ENCODE measurements at regions not wholly inside any gene's neighbourhood (a gene's known extent, or its start where the extent isn't known, plus 50 kb on each side); places are given as distances from the start of the nearest gene placed in this dataset.
A peak's percentile ranks its signal among the peaks of the same experiment; 100 is the strongest.

DNA sequence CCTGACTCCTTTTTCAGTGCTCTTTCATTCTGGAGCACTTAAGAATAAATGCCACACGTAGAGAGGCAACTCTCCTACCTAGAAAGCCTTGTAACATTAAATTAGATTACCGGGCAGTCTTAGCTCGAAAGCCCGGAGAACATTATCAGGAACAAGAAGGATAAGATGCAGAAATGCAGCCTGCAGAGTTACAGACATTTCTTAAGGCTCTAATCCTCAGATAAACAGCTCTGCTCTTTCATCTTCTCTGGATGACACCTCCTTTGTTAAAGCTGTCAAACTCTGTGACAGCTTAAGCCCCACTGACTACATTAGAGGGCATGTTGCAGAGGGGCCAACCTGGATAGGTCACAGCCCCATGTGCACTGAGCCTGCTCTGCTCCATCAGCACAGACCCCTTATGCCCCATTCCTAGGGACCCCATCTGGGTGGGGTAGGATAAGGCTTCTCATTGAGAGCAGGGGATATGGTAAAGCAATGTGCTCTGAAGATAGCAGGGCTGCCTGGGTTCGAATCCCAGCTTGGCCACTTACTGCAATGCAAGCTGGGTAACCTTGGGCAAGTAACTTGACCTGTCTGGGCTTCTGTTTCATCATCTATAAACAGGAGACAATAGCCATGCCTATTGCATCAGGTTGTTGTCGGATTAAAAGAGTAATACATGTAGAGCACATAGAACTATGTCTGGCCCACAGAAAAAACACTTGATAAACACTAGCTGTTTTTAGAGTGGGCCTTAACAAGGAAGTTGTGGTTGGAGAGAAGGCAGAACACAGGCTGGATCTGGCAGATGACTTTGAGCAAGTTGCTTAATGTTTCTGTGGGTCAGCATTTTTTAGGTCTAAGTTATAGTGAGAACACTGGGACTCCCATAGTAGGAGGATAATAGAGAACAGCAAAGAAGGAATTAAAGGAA is 111.4 kb downstream of the THNSL2 start:
- DNase-seq: no peak

DNA sequence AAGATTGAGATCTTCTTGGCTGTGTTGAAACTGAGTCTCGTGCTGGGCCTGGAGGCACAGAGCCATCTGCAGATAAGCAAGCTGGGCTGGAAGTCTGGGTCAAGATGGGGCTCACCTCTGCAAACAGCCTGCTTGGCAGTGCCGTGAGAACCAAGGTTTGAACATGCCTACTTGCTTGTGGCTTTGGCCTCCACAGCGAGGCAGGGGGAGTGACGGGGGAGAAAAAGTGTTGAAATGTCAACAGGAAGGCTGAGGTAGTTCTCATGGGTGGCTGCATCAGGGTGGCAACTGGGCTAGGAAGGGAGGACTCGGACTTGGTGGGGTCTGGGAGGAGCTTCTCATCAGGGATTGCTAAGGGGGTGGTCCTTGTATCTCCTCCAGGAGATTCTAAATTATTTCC is 99.7 kb downstream of the THNSL2 start:
- DNase-seq: no peak

DNA sequence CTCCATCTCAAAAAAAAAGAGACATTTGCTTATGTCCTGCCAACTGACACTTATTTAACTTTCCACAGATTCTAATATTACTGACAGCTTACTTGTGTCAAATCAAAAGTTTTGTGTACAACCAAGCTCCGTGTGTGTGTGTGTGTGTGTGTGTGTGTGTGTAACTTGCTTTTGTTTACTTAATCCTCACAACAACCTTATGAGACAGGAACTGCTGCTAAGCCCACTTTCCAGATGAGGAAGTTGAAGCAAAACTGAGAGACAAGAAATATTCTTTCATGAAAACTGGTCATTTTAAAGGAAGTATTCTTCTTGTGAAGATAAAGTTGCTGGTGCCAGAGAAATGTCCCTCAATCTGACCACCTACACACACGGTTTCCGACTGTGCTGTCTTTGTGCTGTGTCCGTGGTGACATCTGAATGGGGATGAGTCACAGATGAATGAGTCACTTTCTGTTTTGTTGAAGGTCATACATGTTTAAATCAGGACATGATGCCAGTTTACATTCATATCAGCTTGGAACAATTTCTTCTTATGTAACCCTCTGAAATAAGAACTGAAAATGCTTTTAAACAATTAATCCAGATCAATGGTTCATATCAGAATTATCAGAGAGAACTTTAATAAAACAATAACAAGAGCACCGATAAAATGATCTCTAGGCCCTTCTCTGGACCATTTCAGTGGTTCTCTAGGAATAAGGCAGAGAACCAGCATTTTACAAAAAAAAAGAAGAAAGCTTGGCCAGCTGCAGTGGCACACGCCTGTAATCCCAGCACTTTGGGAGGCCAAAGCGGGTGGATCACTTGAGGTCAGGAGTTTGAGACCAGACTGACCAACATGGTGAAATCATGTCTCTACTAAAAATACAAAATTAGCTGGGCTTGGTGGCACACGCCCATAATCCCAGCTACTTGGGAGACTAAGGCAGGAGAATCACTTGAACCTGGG is 95.5 kb downstream of the THNSL2 start:
- no peak for DNase-seq

DNA sequence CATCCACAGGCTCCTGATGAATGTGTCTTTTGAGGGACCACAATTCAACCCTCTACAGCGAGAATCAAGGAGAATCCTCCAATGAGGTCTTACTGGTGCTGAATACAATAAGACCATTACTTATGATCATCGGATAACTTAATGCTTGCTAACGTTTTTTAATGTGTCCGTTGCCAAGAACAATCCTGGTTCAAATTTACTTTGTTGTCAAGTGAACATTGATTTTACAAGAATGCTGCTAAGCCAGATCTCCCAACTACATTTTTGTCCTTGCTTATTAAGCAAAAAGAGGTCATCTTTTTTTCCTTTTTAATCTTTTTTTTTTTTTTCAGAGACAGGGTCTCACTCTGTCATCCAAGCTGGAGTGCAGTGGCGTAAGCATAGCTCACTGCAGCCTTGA is 93.7 kb downstream of the THNSL2 start:
- DNase-seq: no peak

DNA sequence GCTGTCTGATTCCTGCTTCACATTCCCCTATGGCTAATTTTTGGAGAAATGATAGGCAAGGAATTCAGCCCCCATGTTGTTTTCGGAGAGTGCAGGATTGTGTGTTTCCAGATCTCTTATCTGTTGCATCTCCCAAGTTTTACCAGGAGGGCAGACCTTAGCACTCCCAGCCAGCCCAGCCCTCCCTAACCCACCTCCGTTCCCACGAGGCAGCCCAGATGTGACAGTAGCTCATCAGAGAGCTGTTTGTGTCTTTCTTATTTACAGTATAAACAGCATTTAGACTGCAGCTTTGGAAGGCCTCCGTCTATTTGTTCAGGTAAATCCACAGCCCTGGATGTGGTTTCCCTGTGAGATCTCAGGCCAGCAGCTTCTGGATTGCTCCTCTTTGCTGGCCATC is 91.6 kb downstream of the THNSL2 start:
- DNase-seq: no peak

DNA sequence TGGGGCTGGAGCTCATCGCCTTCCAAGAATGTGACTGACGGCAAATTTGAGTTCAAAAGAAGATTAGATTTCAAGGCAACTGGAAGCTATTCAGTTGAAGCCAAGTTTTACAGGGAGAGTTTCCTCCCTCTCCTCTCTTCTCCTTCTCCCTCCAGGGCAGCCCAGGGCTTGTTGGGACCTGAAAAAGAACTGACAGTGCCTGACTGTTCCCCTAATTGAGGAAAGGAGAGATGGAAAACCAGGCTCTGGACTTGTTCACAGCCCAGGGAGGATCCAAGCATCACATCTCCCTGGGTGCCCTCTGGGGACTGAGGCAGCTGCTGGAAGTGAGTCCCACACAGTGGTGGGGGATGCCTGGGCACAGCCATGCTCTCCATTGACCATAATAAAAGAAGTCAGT is 88.1 kb downstream of the THNSL2 start:
- no peak for DNase-seq

DNA sequence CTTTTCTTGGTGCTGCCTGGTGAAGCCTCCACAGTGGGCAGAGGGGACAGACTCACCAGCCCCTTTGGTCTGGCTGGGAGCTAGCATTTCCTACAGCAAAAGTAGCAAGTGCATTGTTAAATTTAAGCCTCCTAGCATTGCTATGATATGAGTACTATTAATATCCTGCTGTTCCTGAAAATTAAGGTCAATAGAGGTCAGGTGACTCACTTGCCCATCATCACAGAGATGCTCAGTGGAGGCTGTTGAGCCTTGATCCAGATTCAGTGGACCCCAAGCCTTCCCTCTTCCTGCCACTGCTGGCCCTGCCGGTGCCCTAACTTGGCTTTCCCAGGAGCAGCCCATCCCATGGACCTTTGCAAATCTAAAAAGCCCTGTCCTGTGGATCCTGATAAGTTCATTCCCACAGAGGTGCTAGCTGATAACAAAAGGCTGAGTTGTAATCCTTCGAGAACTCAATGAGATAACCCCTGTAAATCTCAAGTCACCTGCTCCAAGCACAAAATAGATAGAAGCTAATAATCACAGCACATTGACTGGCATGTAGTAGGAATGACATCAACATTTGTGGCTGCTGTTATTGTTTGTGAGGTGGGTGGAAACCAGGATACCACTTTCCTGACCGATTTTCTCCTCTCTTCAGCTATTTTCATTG is 84.4 kb downstream of the THNSL2 start:
- no peak for DNase-seq

DNA sequence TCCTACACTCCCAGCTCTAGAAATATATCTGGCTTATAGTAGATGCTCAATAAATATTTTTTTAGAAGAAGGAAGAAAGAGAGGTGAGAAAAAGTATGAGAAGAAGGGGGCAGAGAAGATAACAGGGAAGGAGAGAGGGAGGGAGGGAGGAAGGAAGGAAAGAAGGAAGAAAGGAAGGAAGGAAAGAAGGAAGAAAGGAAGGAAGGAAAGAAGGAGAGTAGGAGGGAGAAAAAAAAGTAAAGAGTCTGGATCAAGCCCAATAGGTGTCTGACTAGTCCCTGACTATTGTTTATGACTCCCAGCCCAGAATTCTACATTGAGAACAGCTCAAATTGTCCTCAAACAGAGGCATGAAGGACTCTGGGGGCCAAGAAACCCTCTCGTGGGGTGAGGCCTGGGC is 83.9 kb downstream of the THNSL2 start:
- DNase-seq: no peak

DNA sequence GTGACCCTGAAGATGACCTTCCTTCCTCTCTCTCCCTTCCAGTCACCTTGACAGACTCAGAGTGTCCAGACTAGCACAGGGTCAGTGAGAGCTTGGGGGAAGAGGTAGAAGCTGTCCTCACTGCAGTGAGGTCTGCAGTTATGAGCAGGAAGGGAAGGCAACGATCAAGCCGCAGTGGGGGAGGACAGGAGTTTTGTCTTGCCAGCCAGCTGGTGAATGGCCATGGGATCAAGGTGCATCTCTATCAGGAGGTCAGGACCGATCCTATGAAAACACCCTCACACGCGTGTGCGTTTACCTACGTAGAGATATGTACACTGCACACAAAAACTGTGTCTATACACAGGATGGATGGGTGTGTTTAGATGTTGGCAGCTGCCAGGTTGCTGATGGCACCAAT is 83.2 kb downstream of the THNSL2 start:
- DNase-seq: no peak

DNA sequence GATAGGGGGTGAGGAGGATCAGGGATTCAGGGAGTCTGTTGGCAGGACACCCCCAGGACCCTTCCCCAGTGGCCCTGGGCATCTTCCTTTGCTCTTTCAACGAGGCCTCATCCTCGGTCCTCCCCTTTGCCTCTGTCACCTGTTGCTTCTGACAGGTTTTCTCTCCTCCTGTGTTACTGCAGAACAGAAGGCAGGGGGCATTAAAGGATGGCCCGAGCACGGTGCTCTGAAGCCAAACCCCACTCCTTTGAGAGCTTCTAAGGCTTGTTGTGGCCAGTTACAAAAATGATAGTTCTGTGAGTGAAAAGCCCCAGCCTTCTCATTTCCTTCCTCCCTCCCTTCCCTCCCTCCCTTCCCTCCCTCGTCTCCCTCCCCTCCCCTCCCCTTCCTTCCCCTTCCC is 82.5 kb downstream of the THNSL2 start:
- DNase-seq: no peak

DNA sequence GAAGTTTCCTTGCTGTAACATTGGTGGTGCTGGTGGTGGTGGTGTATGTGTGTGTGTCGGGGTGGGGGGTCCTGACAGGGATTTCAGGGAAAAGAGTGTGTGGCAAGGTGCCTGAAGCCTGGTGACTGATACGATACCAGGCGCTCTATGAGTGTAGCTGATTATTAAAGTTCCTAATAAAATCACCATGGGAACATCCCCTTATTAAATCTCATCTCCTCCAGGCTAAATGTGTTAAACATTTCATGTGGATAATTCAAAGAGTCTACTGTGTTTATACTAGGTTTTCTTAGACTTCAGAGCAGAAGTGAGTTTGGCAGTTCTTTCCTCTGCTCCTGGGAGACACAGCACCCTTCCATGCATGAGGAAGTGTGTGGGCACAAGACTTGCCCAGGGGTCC is 82.0 kb downstream of the THNSL2 start:
- no peak for DNase-seq

DNA sequence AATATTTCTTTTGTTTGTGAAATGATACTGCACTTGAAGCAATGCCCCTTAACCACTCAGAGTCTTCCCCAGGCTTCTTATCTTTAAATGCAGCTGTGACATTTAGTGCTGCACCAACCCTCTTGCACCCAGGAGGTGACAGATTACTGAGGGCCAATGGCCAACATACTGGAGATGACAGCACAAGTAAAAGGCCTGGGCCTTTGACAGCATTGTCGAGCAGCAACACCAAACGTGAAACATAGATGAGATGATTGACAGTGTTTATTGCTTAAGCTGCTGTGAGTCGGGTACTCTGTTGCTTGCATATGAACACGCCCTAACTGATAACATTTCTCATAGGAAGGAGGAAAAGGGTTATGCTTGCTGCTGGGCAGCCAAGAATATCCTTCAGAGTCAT is 80.3 kb downstream of the THNSL2 start:
- DNase-seq: no peak

DNA sequence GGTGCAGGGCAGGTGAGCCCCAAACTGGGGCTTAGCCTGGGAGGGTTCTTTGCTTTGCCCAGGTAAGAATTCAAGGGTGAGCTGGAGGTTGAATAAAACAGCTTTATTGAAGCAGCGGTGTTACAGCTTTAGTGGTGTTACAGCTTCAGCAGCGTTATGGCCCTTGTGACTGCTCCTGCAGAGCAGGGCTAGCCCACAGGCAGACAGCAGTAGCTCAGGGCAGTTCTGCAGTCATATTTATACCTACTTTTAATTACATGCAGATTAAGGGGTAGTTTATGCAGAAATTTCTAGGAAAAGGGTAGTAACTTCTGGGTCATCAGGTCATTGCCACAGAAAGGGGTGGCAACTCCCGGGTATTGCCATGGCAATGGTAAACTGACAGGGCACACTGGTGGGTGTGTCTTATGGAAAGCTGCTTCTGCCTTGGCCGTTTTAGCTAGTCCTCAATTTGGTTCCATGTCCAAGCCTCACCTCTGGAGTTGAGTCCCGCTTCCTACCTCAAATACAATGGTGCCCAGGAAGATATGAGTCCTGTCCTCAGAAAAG is 78.2 kb downstream of the THNSL2 start:
- DNase-seq: no peak

DNA sequence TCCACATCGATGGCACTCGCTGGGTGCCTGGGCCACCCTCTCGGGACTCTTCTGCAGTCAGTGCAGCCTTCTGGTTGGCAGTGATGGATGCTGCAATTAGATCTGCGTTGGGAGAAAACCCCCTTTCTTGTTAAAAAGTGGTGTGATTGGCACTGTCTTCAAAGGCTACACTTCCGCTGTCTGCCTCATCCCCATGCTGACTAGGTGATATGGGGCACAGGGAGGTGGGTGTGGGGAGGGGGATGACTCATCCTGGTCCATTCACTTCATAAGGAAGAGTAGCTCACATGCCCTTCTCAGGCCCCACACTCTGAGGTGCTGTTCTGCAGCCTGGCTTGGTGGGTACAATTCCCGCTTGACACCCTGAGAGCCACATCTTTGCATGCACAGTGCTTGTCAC is 77.4 kb downstream of the THNSL2 start:
- peak; percentile 19 for DNase-seq

DNA sequence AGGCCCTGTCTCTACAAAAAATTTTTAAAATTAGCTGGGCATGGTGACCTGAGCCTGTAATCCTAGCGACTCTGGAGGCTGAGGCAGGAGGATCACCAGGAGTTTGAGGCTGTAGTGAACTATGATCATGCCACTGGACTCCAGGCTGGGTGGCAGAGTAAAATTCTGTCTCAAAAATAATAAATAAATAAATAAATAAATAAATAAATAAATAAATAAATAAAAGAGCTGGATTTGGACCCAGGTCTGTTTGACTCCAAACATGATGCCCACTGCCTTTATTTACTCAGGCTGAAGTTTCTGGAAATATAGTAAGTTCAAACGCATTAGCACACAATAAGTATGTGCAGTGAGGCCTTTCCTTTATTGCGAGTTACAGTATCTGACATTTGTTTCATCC is 75.0 kb downstream of the THNSL2 start:
- no peak for DNase-seq

DNA sequence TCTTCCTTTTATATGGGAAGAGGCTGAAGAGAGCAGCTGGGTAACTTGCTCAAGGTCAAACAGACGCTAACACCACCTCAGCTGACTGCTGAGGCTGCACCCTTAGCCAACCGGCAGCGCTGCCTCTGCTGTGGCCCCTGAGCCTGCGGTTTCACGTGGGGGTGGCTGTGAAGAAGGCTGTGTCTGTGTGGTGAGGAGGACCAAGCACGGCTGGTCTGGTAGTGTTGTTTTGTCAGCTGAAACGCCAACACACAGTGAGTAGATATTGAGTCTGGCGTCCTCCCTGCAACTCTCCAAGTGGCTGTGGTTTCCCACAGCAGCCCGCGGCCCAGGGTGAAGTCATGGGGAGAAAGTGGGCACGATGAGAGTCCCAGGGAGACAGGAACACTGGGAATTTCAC is 69.6 kb downstream of the THNSL2 start:
- DNase-seq: peak in 1 of 2 experiments; percentile 17

DNA sequence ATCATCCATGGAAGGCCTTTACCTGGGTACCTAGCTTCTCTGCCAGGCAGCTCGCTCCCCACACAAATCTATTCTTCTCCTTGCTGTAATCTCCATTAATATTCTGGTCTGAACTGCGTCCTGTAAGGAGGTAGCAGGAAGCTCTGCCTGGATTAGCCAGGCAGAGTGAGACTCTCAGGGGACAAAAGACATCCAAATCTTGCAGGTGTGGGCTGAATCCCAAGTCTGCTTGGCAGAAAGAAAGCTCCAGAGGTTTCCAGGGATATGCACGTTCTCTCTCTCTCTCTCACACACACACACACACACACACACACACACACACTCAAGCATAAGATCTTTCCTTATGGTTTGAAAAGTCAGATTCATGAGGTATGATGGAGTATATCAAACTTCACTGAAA is 66.5 kb downstream of the THNSL2 start:
- no peak for DNase-seq
